ENCODE measurements at regions not wholly inside any gene's neighbourhood (a gene's known extent, or its start where the extent isn't known, plus 50 kb on each side); places are given as distances from the start of the nearest gene placed in this dataset.

DNA sequence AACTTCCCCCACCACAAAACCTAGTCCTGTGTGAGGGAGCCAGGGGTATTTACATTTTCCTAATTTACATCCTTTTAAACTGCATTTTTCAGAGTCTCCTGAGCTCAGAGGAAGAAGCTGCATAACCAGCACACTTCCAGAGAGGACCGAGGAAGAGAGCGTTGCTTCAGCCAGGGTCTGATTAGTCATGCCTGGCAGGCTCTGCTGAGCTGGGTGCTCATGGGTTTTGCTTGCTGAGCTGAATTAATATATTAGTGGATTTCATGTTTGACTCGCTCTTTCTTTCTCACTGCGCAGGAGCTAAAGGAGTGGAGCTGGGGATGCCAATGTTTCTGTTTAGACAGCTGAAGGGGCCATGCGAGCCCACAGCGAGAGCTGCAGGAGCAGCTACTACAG lies 539.3 kb upstream of the B3GAT1 start:
- Histone ChIP-seq H3K4me3 (replicated peaks in 1 of 3) (no peak overlapping the region), H3K27me3 (no peaks in the 10 kb centered on the region), H3K27ac (peak overlapping the region; percentile 83 to 90 (median 85)), H3K4me1 (peaks cover 37 to 60% of the 10 kb centered on the region in 2 donors), H3K9me3 (no peaks in the 10 kb centered on the region), H3K36me3 (no peaks in the 10 kb centered on the region)
- TF ChIP-seq, protein P1, sequence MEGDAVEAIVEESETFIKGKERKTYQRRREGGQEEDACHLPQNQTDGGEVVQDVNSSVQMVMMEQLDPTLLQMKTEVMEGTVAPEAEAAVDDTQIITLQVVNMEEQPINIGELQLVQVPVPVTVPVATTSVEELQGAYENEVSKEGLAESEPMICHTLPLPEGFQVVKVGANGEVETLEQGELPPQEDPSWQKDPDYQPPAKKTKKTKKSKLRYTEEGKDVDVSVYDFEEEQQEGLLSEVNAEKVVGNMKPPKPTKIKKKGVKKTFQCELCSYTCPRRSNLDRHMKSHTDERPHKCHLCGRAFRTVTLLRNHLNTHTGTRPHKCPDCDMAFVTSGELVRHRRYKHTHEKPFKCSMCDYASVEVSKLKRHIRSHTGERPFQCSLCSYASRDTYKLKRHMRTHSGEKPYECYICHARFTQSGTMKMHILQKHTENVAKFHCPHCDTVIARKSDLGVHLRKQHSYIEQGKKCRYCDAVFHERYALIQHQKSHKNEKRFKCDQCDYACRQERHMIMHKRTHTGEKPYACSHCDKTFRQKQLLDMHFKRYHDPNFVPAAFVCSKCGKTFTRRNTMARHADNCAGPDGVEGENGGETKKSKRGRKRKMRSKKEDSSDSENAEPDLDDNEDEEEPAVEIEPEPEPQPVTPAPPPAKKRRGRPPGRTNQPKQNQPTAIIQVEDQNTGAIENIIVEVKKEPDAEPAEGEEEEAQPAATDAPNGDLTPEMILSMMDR (IDR thresholded peaks at IDR 0.05), result no peak
- no peak for TF ChIP-seq POLR2A (IDR thresholded peaks at IDR 0.05)
- intact Hi-C loops (cut with DNase I), result no loop called here
- DNase-seq, result peak; percentile 71 to 82
- 22 to 27% methylated on average over 6 of the region's 6 CpGs for WGBS, 2 donors

DNA sequence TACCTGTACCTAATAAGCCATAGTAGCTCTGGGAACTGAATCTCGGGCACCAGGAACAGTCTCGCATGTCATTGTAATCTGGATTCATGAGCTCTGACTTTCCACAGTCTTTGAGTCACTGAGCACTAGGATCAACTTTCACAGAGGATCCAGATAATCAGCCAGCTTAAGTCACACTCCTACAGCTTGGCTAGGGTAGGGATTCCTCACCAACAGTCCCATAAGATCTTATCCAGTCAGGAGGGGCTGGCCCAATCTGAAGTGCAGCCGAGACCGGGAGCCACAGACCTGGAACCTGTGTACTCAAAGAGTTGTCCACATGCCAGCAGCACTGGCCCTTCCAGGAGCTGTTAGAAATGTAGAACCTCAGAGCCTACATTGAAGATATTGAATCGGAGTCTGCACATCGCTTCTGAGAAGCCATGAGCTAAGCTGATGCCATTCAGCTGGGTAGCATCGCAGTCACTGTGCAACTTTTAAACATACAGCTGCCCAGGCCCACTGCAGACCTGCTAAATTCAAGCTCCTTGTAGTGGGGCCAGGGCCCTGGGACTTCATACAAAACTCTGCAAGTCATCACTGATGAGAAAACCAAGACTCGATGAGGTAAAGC lies 538.8 kb upstream of the B3GAT1 start:
- DNase-seq, result peak; percentile 94 to 97
- H3K4me3 ChIP-seq (replicated peaks in 1 of 3), result no peak overlapping the region
- no peaks in the 10 kb centered on the region for H3K9me3 ChIP-seq
- intact Hi-C loops (cut with DNase I), result no loop called here
- 27 to 34% methylated on average over 8 of the region's 8 CpGs for WGBS, 2 donors
- H3K4me1 ChIP-seq, result peaks cover 39 to 60% of the 10 kb centered on the region in 2 donors
- no peak for TF ChIP-seq POLR2A (IDR thresholded peaks at IDR 0.05)
- TF ChIP-seq, protein P1 (IDR thresholded peaks at IDR 0.05), result no peak
- peak overlapping the region; percentile 83 to 90 (median 85) for H3K27ac ChIP-seq
- no peaks in the 10 kb centered on the region for H3K27me3 ChIP-seq
- no peaks in the 10 kb centered on the region for H3K36me3 ChIP-seq

DNA sequence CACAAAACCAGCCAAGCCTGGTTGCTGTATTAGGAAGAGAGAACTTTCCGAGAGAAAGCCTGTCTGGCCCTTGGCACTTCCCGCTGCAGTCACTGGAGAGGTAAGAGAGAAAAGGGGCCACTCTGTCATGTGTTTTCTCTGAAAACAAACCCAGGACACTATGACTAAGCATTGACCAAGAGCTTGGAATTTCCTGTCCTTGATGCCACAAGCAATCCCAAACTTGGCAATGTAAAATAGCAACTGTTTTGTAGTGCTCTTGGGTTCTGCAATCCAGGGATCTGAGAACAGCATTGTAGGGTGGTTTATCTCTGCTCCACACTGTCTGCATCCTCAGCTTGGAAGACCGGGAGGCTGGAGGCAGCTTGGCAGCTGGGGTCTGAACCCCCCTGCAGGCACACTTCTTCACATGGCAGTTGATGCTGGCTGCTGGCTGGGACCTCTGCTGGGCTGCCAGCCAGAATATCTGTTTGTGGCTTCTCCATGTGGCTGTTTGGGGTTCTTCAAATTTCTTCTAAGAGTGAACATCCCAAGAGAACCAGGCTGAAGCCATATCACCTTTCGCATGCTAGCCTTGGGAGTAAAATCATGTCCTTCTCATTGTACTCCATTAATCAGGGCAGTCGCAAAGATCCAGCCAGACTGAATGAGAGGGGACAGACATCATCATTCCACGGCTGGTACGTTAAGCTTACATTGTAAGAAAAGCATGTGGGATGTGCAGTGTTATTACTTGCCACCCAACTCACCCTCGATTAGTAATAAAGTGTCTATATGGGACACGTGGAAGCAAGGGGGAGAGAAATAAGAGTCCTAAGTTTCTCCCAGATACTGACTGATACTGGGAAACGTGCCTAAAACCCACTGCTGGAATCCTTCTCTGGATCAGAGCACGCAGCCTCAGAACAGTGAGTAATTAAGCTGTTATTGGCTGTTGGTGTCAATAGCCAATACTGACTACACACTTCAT lies 537.4 kb upstream of the B3GAT1 start:
- Histone ChIP-seq H3K27me3 (no peaks in the 10 kb centered on the region), H3K9me3 (no peaks in the 10 kb centered on the region), H3K27ac (peak overlapping the region; percentile 83 to 90 (median 85)), H3K36me3 (no peaks in the 10 kb centered on the region), H3K4me3 (replicated peaks in 1 of 3) (no peak overlapping the region), H3K4me1 (peaks cover 51 to 65% of the 10 kb centered on the region in 2 donors)
- peak in 1 of 2 donors; percentile 4 for TF ChIP-seq POLR2A (IDR thresholded peaks at IDR 0.05)
- TF ChIP-seq, protein P1 (IDR thresholded peaks at IDR 0.05), result no peak
- peak; percentile 76 to 88 for DNase-seq
- WGBS, 2 donors, result 59 to 61% methylated on average over 10 to 11 of the region's 11 CpGs
- intact Hi-C loops (cut with DNase I), result no loop called here

DNA sequence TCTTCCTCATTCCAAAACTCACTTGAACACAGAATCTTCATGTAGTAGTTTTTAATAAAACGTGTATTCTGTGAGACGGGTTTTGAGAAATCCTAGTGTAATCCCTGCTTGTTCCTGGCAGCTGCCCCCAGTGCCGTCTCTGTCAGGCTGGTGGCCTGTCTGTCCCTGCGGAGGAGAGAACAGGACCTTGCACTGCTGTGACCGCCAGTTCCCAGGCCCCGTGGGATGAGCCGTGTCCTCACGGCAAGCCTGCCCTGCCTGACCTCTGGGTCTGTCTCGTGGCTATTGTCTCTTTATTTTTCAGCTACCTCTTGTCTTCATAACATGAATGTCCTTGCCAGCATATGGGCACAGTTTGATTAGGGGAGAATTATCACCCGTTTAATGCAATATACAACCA lies 535.5 kb upstream of the B3GAT1 start:
- no peaks in the 10 kb centered on the region for H3K27me3 ChIP-seq
- no peak overlapping the region for H3K27ac ChIP-seq
- H3K36me3 ChIP-seq, result no peaks in the 10 kb centered on the region
- 91 to 94% methylated on average over 10 of the region's 10 CpGs for WGBS, 2 donors
- DNase-seq, result no peak
- H3K4me1 ChIP-seq, result peaks cover 69 to 83% of the 10 kb centered on the region in 2 donors
- intact Hi-C loops (cut with DNase I), result no loop called here
- H3K4me3 ChIP-seq (replicated peaks in 1 of 3), result no peak overlapping the region
- no peak for TF ChIP-seq POLR2A (IDR thresholded peaks at IDR 0.05)
- TF ChIP-seq, protein P1 (IDR thresholded peaks at IDR 0.05), result no peak
- no peaks in the 10 kb centered on the region for H3K9me3 ChIP-seq

DNA sequence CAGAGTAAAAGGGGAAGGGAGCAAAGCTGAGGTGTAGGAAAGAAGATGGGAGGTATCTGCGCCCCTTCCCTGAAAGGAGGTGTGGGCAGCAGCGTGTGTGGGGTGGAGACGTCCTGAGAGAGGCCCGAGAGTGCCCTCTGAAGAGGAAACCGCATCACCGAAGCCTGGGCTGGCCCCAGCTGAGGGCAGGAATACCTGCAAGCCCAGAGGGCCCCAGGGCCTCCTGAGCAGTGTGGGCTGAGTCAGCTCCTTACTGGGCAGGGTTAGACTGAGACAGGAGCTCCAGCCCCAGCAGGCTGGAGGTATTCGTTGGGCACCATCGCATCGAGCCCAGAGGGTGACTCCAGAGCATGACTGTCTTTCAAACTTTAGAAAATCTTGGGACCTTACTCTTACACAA lies 534.0 kb upstream of the B3GAT1 start:
- peak in 1 of 2 donors; percentile 44 for DNase-seq
- H3K4me3 ChIP-seq (replicated peaks in 1 of 3), result no peak overlapping the region
- WGBS, 2 donors, result 60 to 81% methylated on average over 9 of the region's 9 CpGs
- H3K27me3 ChIP-seq, result no peaks in the 10 kb centered on the region
- no peaks in the 10 kb centered on the region for H3K36me3 ChIP-seq
- H3K27ac ChIP-seq, result peak overlapping the region; percentile 87 to 93 (median 91)
- intact Hi-C loops (cut with DNase I), result no loop called here
- H3K4me1 ChIP-seq, result peaks cover 69 to 81% of the 10 kb centered on the region in 2 donors
- no peaks in the 10 kb centered on the region for H3K9me3 ChIP-seq
- no peak for TF ChIP-seq POLR2A (IDR thresholded peaks at IDR 0.05)
- TF ChIP-seq, protein P1 (IDR thresholded peaks at IDR 0.05), result no peak

Data from thyroid gland (tissue), 4 donors.